ENCODE measurements at regions not wholly inside any gene's neighbourhood (a gene's known extent, or its start where the extent isn't known, plus 50 kb on each side); places are given as distances from the start of the nearest gene placed in this dataset.

GRCh38 chr5:101176605-101177004 is 273.5 kb upstream of the ST8SIA4 start (continued):
- TF ChIP-seq POU6F1 (CRISPR knock-in tag; IDR thresholded peaks at IDR 0.05; ENCODE audit: borderline replicate concordance, low read depth) (no peak), SNAI2 (CRISPR knock-in tag; IDR thresholded peaks at IDR 0.05) (no peak)

DNA sequence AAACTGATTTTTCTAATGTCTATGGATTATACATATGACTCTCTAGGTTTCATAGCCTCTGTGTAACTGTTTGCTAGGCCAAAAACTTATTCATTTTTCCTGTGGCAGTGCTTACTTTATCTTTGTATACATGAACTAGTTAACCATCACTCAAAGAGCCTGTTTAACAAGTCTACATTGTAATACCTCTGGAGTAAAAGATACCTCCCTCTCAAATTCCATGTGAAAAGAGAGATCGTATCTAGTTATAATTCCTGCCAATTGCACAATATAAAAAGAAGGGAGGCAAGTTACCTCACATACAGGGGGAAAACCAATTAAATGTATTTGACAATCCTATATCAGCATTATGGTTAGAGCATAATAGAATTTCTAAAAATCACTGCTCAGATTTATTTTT is 271.9 kb upstream of the ST8SIA4 start:
- TF ChIP-seq ZNF565 (CRISPR knock-in tag; conservative IDR thresholded peaks at IDR 0.05; ENCODE audit: low read depth) = no peak
- TF ChIP-seq ZNF70 (CRISPR knock-in tag; IDR thresholded peaks at IDR 0.05) = no peak
- TF ChIP-seq OSR1 (CRISPR knock-in tag; IDR thresholded peaks at IDR 0.05) = no peak
- no peak for TF ChIP-seq CSRNP3 (CRISPR knock-in tag; IDR thresholded peaks at IDR 0.05)
- ATAC-seq = no peak

- no peak for ATAC-seq
- no peak for TF ChIP-seq BACH2 (CRISPR knock-in tag; IDR thresholded peaks at IDR 0.05; ENCODE audit: borderline replicate concordance)
- TF ChIP-seq, protein P1, sequence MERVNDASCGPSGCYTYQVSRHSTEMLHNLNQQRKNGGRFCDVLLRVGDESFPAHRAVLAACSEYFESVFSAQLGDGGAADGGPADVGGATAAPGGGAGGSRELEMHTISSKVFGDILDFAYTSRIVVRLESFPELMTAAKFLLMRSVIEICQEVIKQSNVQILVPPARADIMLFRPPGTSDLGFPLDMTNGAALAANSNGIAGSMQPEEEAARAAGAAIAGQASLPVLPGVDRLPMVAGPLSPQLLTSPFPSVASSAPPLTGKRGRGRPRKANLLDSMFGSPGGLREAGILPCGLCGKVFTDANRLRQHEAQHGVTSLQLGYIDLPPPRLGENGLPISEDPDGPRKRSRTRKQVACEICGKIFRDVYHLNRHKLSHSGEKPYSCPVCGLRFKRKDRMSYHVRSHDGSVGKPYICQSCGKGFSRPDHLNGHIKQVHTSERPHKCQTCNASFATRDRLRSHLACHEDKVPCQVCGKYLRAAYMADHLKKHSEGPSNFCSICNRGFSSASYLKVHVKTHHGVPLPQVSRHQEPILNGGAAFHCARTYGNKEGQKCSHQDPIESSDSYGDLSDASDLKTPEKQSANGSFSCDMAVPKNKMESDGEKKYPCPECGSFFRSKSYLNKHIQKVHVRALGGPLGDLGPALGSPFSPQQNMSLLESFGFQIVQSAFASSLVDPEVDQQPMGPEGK (CRISPR knock-in tag; IDR thresholded peaks at IDR 0.05; ENCODE audit: borderline replicate concordance) = no peak
- TF ChIP-seq SNAI2 (CRISPR knock-in tag; IDR thresholded peaks at IDR 0.05) = no peak
- no peak for TF ChIP-seq ZNF8 (CRISPR knock-in tag; IDR thresholded peaks at IDR 0.05)
- TF ChIP-seq RARB (CRISPR knock-in tag; IDR thresholded peaks at IDR 0.05) = no peak
- no peak for TF ChIP-seq CSRNP3 (CRISPR knock-in tag; IDR thresholded peaks at IDR 0.05)
- no peak for TF ChIP-seq ZNF565 (CRISPR knock-in tag; conservative IDR thresholded peaks at IDR 0.05; ENCODE audit: low read depth)
- no peak for TF ChIP-seq ZC3H10 (CRISPR knock-in tag; IDR thresholded peaks at IDR 0.05)
- TF ChIP-seq ZNF70 (CRISPR knock-in tag; IDR thresholded peaks at IDR 0.05) = no peak
- no peak for TF ChIP-seq GLIS3 (CRISPR knock-in tag; IDR thresholded peaks at IDR 0.05)
- TF ChIP-seq CREB5 (CRISPR knock-in tag; IDR thresholded peaks at IDR 0.05; ENCODE audit: low read depth) = no peak
- no peak for TF ChIP-seq ZFP3 (CRISPR knock-in tag; IDR thresholded peaks at IDR 0.05)
- no peak for TF ChIP-seq CSDC2 (CRISPR knock-in tag; IDR thresholded peaks at IDR 0.05)
- TF ChIP-seq POU6F1 (CRISPR knock-in tag; IDR thresholded peaks at IDR 0.05; ENCODE audit: borderline replicate concordance, low read depth) = no peak
- TF ChIP-seq TCF4 (CRISPR knock-in tag; IDR thresholded peaks at IDR 0.05; ENCODE audit: borderline replicate concordance) = no peak
- TF ChIP-seq ARNTL (CRISPR knock-in tag; IDR thresholded peaks at IDR 0.05; ENCODE audit: borderline replicate concordance, low read depth) = no peak
- TF ChIP-seq ZFP30 (CRISPR knock-in tag; IDR thresholded peaks at IDR 0.05) = no peak
Observed at GRCh38 chr5:101163088-101163487, 260.0 kb upstream of the ST8SIA4 start.

- no peak for TF ChIP-seq BACH2 (CRISPR knock-in tag; IDR thresholded peaks at IDR 0.05; ENCODE audit: borderline replicate concordance)
- TF ChIP-seq GLIS3 (CRISPR knock-in tag; IDR thresholded peaks at IDR 0.05) = no peak
- TF ChIP-seq RARB (CRISPR knock-in tag; IDR thresholded peaks at IDR 0.05) = no peak
- TF ChIP-seq CSRNP3 (CRISPR knock-in tag; IDR thresholded peaks at IDR 0.05) = no peak
- TF ChIP-seq ZFP3 (CRISPR knock-in tag; IDR thresholded peaks at IDR 0.05) = no peak
- no peak for TF ChIP-seq ARNTL (CRISPR knock-in tag; IDR thresholded peaks at IDR 0.05; ENCODE audit: borderline replicate concordance, low read depth)
- ATAC-seq = no peak
Observed at GRCh38 chr5:101160002-101160401, 256.9 kb upstream of the ST8SIA4 start.
